ENCODE measurements at regions not wholly inside any gene's neighbourhood (a gene's known extent, or its start where the extent isn't known, plus 50 kb on each side); places are given as distances from the start of the nearest gene placed in this dataset.

DNA sequence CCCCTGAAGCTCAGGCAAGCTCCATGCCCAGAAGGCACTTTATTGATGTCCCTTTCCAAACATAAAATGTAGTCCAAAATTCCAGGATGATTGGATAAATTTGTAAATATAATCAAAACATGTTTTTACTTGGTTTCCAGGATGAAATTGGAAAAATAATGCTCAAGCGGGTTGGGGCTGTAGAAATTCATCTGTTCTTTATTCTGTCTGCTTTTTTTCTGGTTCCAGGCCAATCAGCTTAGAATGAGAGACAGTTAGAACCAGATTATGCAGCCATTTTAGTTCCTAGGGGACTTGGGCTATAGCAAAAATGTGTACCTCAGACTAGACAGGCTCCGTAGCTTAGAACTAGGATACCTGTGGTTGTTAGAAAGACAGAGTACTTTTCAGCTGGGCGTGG, 450.8 kb downstream of the MCTP2 start:
- TF ChIP-seq, protein P1, sequence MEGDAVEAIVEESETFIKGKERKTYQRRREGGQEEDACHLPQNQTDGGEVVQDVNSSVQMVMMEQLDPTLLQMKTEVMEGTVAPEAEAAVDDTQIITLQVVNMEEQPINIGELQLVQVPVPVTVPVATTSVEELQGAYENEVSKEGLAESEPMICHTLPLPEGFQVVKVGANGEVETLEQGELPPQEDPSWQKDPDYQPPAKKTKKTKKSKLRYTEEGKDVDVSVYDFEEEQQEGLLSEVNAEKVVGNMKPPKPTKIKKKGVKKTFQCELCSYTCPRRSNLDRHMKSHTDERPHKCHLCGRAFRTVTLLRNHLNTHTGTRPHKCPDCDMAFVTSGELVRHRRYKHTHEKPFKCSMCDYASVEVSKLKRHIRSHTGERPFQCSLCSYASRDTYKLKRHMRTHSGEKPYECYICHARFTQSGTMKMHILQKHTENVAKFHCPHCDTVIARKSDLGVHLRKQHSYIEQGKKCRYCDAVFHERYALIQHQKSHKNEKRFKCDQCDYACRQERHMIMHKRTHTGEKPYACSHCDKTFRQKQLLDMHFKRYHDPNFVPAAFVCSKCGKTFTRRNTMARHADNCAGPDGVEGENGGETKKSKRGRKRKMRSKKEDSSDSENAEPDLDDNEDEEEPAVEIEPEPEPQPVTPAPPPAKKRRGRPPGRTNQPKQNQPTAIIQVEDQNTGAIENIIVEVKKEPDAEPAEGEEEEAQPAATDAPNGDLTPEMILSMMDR (IDR thresholded peaks at IDR 0.05; ENCODE audit: control insufficient read depth, insufficient read depth, low read depth, low read length, missing control alignments), result no peak

GRCh38 chr15:94683902-94684301, 452.5 kb downstream of the MCTP2 start:
- no peak for DNase-seq (ENCODE audit: low read depth)

More for the DNA sequence above, 450.8 kb downstream of the MCTP2 start:
- no peak overlapping the region for H3K4me3 ChIP-seq (ENCODE audit: control insufficient read depth, low read depth, low read length)
- DNase-seq (ENCODE audit: low read depth), result no peak

DNA sequence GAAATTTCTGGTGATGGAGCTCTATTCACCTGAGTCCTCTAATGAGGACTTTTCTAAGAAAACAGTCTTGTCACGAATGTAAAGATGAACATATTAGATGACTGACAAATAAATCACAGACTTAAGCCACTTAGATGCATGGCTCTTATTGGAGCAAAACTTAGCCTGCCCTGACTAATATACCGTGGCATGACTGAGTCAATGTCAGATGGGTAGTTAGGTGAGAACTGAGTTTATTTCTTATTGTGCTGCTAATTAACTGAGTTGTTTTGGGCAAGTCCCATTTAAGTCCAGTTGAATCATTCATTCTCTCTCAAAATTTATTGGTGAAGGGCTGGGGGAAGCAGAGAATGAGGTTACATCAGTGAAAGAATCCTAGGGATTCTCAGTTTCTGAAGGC, 459.8 kb downstream of the MCTP2 start:
- no peak for DNase-seq (ENCODE audit: low read depth)

More at GRCh38 chr15:94683902-94684301, 452.5 kb downstream of the MCTP2 start:
- TF ChIP-seq, protein P1 (IDR thresholded peaks at IDR 0.05; ENCODE audit: control insufficient read depth, insufficient read depth, low read depth, low read length, missing control alignments), result no peak
- no peak overlapping the region for H3K4me3 ChIP-seq (ENCODE audit: control insufficient read depth, low read depth, low read length)

DNA sequence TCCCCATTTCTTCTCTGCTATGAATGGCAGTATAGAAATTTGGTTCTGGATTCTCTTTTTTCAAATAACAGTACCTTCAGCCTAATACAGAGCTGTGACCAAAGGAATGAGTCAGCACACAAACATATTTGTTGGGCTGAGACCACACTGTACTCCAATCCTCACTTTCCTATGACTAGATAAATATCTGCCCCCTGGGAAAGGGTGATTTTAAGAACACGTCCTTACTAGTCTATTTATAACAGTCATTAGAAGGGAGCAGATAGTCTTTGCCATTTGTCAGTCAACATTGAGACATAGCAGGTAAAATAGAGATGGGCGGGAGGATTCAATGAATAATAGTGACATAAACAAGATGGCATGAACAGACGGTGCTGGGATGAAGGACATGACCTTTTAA, 461.3 kb downstream of the MCTP2 start:
- H3K4me3 ChIP-seq (ENCODE audit: control insufficient read depth, low read depth, low read length), result no peak overlapping the region
- TF ChIP-seq, protein P1 (IDR thresholded peaks at IDR 0.05; ENCODE audit: control insufficient read depth, insufficient read depth, low read depth, low read length, missing control alignments), result no peak
- DNase-seq (ENCODE audit: low read depth), result no peak

More for the DNA sequence above, 459.8 kb downstream of the MCTP2 start:
- no peak overlapping the region for H3K4me3 ChIP-seq (ENCODE audit: control insufficient read depth, low read depth, low read length)
- TF ChIP-seq, protein P1 (IDR thresholded peaks at IDR 0.05; ENCODE audit: control insufficient read depth, insufficient read depth, low read depth, low read length, missing control alignments), result no peak

GRCh38 chr15:94700211-94700610, 468.9 kb downstream of the MCTP2 start:
- DNase-seq (ENCODE audit: low read depth), result no peak
- TF ChIP-seq, protein P1 (IDR thresholded peaks at IDR 0.05; ENCODE audit: control insufficient read depth, insufficient read depth, low read depth, low read length, missing control alignments), result no peak

GRCh38 chr15:94701281-94701985, 470.1 kb downstream of the MCTP2 start:
- DNase-seq (ENCODE audit: low read depth), result no peak
- TF ChIP-seq, protein P1 (IDR thresholded peaks at IDR 0.05; ENCODE audit: control insufficient read depth, insufficient read depth, low read depth, low read length, missing control alignments), result no peak
- no peak overlapping the region for H3K4me3 ChIP-seq (ENCODE audit: control insufficient read depth, low read depth, low read length)

More at GRCh38 chr15:94700211-94700610, 468.9 kb downstream of the MCTP2 start:
- H3K4me3 ChIP-seq (ENCODE audit: control insufficient read depth, low read depth, low read length), result no peak overlapping the region

Measured in AG09309 (cell line).